Progenitor cell of endocrine pancreas (in vitro differentiated cells): ENCODE measurements at regions not wholly inside any gene's neighbourhood (a gene's known extent, or its start where the extent isn't known, plus 50 kb on each side); places are given as distances from the start of the nearest gene placed in this dataset.

Experiments
- DNase-seq: peaks from one replicate; pipeline ENCODE4 v3.0.0; 2021; ENCODE audit warnings: low spot score; ENCODE audit not compliant: unreplicated experiment
- H3K27ac Mint-ChIP-seq: 2 replicates; pipeline ENCODE4 v1.8.0; 2021; ENCODE audit warnings: mild to moderate bottlenecking, moderate library complexity, mixed read lengths
- H3K27me3 Mint-ChIP-seq: 2 replicates; pipeline ENCODE4 v1.8.0; 2021; ENCODE audit warnings: mixed read lengths
- H3K36me3 Mint-ChIP-seq: 2 replicates; pipeline ENCODE4 v1.8.0; 2022; ENCODE audit warnings: mixed read lengths; ENCODE audit not compliant: insufficient read depth
- H3K4me1 Mint-ChIP-seq: 2 replicates; pipeline ENCODE4 v1.8.0; 2021; ENCODE audit warnings: low read depth, mixed read lengths
- H3K4me3 Mint-ChIP-seq: 2 replicates; pipeline ENCODE4 v1.8.0; 2021; ENCODE audit warnings: low read depth, mild to moderate bottlenecking, moderate library complexity, mixed read lengths
- H3K9me3 Mint-ChIP-seq: 2 replicates; pipeline ENCODE4 v1.8.0; 2021; ENCODE audit warnings: low read depth, mixed read lengths
- TF ChIP-seq, protein P1 (sequence below): fragments of 200-600 bp; sonication (generic); IDR thresholded peaks from one replicate; pipeline ENCODE4 v1.5.0; 2021; ENCODE audit warnings: antibody characterized with exemption, mild to moderate bottlenecking; ENCODE audit not compliant: unreplicated experiment

DNA sequence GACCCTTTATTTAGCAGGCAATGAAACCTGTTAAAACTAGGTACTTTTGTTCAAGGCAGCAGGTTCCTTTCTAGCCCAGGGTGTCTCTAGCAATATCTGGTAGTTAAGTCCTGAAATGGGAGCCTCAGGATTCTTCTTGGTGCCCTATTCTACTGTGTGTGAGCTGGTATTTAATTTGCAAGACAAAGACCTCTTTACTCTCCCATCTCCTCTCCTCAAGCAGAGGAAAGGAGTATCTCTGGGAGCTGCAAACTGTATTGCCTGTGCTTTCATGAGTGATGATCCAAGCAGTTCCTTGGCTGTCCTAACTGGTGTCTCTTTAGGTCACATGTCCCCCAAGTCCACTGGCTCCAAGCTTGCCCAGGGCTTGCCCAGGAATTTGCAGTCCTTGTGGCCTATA, 188.2 kb downstream of the SI start:
- no peak overlapping the region for H3K27ac Mint-ChIP-seq
- no peak for DNase-seq
- no peaks in the 10 kb centered on the region for H3K27me3 Mint-ChIP-seq
- H3K4me1 Mint-ChIP-seq, result no peaks in the 10 kb centered on the region
- no peaks in the 10 kb centered on the region for H3K36me3 Mint-ChIP-seq
- TF ChIP-seq, protein P1, sequence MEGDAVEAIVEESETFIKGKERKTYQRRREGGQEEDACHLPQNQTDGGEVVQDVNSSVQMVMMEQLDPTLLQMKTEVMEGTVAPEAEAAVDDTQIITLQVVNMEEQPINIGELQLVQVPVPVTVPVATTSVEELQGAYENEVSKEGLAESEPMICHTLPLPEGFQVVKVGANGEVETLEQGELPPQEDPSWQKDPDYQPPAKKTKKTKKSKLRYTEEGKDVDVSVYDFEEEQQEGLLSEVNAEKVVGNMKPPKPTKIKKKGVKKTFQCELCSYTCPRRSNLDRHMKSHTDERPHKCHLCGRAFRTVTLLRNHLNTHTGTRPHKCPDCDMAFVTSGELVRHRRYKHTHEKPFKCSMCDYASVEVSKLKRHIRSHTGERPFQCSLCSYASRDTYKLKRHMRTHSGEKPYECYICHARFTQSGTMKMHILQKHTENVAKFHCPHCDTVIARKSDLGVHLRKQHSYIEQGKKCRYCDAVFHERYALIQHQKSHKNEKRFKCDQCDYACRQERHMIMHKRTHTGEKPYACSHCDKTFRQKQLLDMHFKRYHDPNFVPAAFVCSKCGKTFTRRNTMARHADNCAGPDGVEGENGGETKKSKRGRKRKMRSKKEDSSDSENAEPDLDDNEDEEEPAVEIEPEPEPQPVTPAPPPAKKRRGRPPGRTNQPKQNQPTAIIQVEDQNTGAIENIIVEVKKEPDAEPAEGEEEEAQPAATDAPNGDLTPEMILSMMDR, result no peak
- H3K4me3 Mint-ChIP-seq, result no peak overlapping the region
- H3K9me3 Mint-ChIP-seq, result peaks cover 5% of the 10 kb centered on the region

DNA sequence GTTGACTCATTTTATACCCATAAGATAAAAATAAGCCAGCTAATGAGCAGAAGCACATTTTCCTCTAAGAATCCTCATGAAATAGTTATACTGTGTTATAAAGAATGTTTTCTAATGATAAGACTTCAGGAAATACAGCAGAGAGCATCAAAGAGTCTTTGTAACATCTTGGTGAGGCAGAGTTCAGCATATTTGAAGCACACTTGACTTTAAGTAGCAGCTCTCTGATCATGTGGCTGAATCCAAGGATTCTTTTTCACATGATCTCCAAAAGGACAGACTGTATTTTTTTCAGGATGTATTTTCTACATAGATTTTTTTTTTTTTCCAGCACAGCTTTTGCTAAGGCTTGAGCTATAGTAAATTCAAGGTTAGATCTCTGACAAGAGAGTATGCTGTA, 195.1 kb downstream of the SI start:
- Mint-ChIP-seq H3K4me3 (no peak overlapping the region), H3K9me3 (peaks cover 5% of the 10 kb centered on the region), H3K27ac (no peak overlapping the region), H3K36me3 (no peaks in the 10 kb centered on the region), H3K27me3 (no peaks in the 10 kb centered on the region), H3K4me1 (no peaks in the 10 kb centered on the region)
- TF ChIP-seq, protein P1, result no peak
- DNase-seq, result no peak

DNA sequence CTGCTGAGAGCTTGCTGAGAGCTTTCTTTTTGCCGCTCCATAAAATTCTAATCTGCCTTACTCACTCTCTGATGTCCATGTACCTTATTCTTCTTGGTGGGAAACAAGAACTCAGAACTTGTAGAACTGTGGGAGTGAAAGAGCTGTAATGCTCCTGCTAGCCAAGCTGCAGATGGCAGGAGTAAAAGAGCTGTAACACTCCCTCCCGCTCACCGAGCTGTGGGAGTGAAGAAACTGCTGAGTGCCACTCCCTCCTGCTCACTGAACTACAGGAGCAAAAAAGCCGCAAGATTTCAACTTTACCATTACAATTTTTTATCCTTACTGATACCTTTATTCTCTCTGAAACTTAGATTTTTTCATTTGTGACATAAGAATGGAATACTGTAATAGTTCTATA, 199.1 kb downstream of the SI start:
- Mint-ChIP-seq H3K4me3 (no peak overlapping the region), H3K27ac (no peak overlapping the region), H3K27me3 (no peaks in the 10 kb centered on the region), H3K36me3 (no peaks in the 10 kb centered on the region), H3K4me1 (no peaks in the 10 kb centered on the region), H3K9me3 (no peaks in the 10 kb centered on the region)
- TF ChIP-seq, protein P1, result no peak
- no peak for DNase-seq

DNA sequence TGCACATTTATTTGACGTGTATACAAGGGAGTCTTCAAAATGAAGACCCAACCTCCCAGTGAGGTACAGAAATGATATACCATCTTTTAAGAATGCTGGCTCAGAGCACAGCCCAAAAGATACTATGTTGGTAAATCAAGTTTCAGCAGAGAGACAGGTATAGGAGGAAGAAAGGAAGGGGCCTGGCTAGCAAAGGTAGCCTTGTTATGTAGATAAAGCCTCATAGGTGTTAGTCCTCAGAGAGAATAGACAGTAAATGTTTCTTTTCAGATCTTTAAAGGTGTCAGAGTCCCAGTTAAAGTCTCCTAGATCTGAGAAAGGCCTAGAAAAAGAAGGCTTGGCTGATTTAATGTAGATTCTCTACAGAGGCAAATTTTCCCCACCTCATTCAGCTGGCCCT, 213.8 kb downstream of the SI start:
- Mint-ChIP-seq H3K36me3 (no peaks in the 10 kb centered on the region), H3K27ac (no peak overlapping the region), H3K27me3 (no peaks in the 10 kb centered on the region), H3K4me3 (no peak overlapping the region), H3K4me1 (peaks cover 3% of the 10 kb centered on the region), H3K9me3 (no peaks in the 10 kb centered on the region)
- DNase-seq, result no peak
- TF ChIP-seq, protein P1, result no peak

DNA sequence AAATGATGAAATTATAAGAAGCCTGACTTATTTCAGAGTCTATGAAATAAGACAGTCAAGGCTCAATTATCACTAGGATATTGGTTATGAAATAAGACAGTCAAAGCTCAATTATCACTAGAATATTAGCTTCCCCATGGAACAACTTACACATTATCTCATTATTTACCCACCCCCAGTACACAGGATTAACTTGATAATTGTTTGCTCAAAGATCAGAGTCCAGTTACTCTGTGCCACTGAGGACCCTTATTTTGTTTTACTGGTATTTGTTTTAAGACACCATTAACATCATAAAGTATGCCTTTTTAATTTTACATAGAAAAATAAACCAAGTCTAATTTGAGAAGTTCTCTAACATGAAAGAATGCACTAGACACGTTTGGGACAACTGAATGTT, 225.4 kb downstream of the SI start:
- H3K4me3 Mint-ChIP-seq, result no peak overlapping the region
- DNase-seq, result no peak
- no peaks in the 10 kb centered on the region for H3K36me3 Mint-ChIP-seq
- TF ChIP-seq, protein P1, result no peak
- no peaks in the 10 kb centered on the region for H3K9me3 Mint-ChIP-seq
- peaks cover 5% of the 10 kb centered on the region for H3K4me1 Mint-ChIP-seq
- H3K27me3 Mint-ChIP-seq, result no peaks in the 10 kb centered on the region
- H3K27ac Mint-ChIP-seq, result no peak overlapping the region
